Uterus (tissue), 3 donors: ENCODE measurements at regions not wholly inside any gene's neighbourhood (a gene's known extent, or its start where the extent isn't known, plus 50 kb on each side); places are given as distances from the start of the nearest gene placed in this dataset.

Experiments
- DNase-seq, 2 donors: peaks; one replicate each; pipeline ENCODE4 v3.0.0-alpha.2; 2019 to 2020
- H3K27ac ChIP-seq, 2 donors: fragments of 200-600 bp; sonication (generic); 1 replicate in 1 of 2; 2 replicates in 1 of 2; pipeline ENCODE4 v1.5.1; 2016 to 2018
- H3K27me3 ChIP-seq, 2 donors: fragments of 200-600 bp; sonication (generic); one replicate each; pipeline ENCODE4 v1.5.1; 2018 to 2019; ENCODE audit warnings: control low read depth in 1 of 2
- H3K36me3 ChIP-seq, 2 donors: fragments of 200-600 bp; sonication (generic); one replicate each; pipeline ENCODE4 v1.5.1; 2019; ENCODE audit warnings: control low read depth in 1 of 2
- H3K4me1 ChIP-seq, 2 donors: fragments of 200-600 bp; sonication (generic); one replicate each; pipeline ENCODE4 v1.5.1; 2018 to 2019; ENCODE audit warnings: control low read depth in 1 of 2
- H3K4me3 ChIP-seq, 2 donors: fragments of 200-600 bp; sonication (generic); 1 replicate in 1 of 2; 2 replicates in 1 of 2; pipeline ENCODE4 v1.5.1; 2018 to 2019; ENCODE audit warnings: mild to moderate bottlenecking in 1 of 2
- H3K9me3 ChIP-seq, 2 donors: fragments of 200-600 bp; sonication (generic); one replicate each; pipeline ENCODE4 v1.5.1; 2019; ENCODE audit warnings: control low read depth in 1 of 2
- CTCF ChIP-seq, 4 experiments: fragments of 200-600 bp in 2 of 4; fragments of 450-650 bp in 2 of 4; sonication (generic) in 2 of 4; IDR thresholded peaks; one replicate each; pipeline ENCODE4 v1.5.1; 2016 to 2019; ENCODE audit warnings: antibody characterized with exemption in 4 of 4, mild to moderate bottlenecking in 2 of 4, moderate library complexity in 1 of 4
- POLR2A ChIP-seq, 2 donors: fragments of 450-650 bp; IDR thresholded peaks; one replicate each; pipeline ENCODE4 v1.6.1; 2016; ENCODE audit warnings: antibody characterized with exemption in 2 of 2, mild to moderate bottlenecking in 1 of 2, moderate library complexity in 1 of 2
- intact Hi-C: fragments of 100-400 bp; cut with DNase I; formaldehyde crosslinking; loops from one replicate; pipeline ENCODE4 v1.15.1; 2023; ENCODE audit warnings: low total_unique reads
- donor health status: DM: yes; HTN: yes; CAD: no.

GRCh38 chr6:99779631-99780555, 173.3 kb downstream of the PRDM13 start:
- Histone ChIP-seq H3K4me1 (no peaks in the 10 kb centered on the region), H3K36me3 (no peaks in the 10 kb centered on the region), H3K4me3 (no peak overlapping the region), H3K27me3 (no peaks in the 10 kb centered on the region), H3K9me3 (no peaks in the 10 kb centered on the region), H3K27ac (no peak overlapping the region)
- intact Hi-C loops = no loop called here
- no peak for DNase-seq
- TF ChIP-seq POLR2A (IDR thresholded peaks at IDR 0.05) (no peak), CTCF (IDR thresholded peaks at IDR 0.05) (no peak)

GRCh38 chr6:99780556-99780885, 173.9 kb downstream of the PRDM13 start:
- H3K4me3 ChIP-seq = no peak overlapping the region
- no peaks in the 10 kb centered on the region for H3K9me3 ChIP-seq
- intact Hi-C loops = no loop called here
- H3K36me3 ChIP-seq = no peaks in the 10 kb centered on the region
- no peak overlapping the region for H3K27ac ChIP-seq
- H3K27me3 ChIP-seq = no peaks in the 10 kb centered on the region
- no peak for DNase-seq
- TF ChIP-seq POLR2A (IDR thresholded peaks at IDR 0.05) (no peak), CTCF (IDR thresholded peaks at IDR 0.05) (no peak)
- no peaks in the 10 kb centered on the region for H3K4me1 ChIP-seq

- TF ChIP-seq POLR2A (IDR thresholded peaks at IDR 0.05) (no peak), CTCF (IDR thresholded peaks at IDR 0.05) (no peak)
- H3K4me3 ChIP-seq = no peak overlapping the region
- H3K36me3 ChIP-seq = no peaks in the 10 kb centered on the region
- no peaks in the 10 kb centered on the region for H3K4me1 ChIP-seq
- no peaks in the 10 kb centered on the region for H3K9me3 ChIP-seq
- no peak for DNase-seq
- H3K27me3 ChIP-seq = no peaks in the 10 kb centered on the region
- intact Hi-C loops = no loop called here
- no peak overlapping the region for H3K27ac ChIP-seq
These were observed 183.1 kb downstream of the PRDM13 start for GRCh38 chr6:99789767-99790166.

GRCh38 chr6:99790679-99791078, 184.0 kb downstream of the PRDM13 start:
- TF ChIP-seq CTCF (IDR thresholded peaks at IDR 0.05) = no peak
- no peak for TF ChIP-seq POLR2A (IDR thresholded peaks at IDR 0.05)
- Histone ChIP-seq H3K4me1 (no peaks in the 10 kb centered on the region), H3K4me3 (no peak overlapping the region), H3K27ac (no peak overlapping the region), H3K9me3 (no peaks in the 10 kb centered on the region), H3K36me3 (no peaks in the 10 kb centered on the region), H3K27me3 (no peaks in the 10 kb centered on the region)
- no peak for DNase-seq
- intact Hi-C loops = no loop called here

- intact Hi-C loops = no loop called here
- no peak for DNase-seq
- H3K4me3 ChIP-seq = no peak overlapping the region
- no peaks in the 10 kb centered on the region for H3K27me3 ChIP-seq
- no peaks in the 10 kb centered on the region for H3K9me3 ChIP-seq
- no peaks in the 10 kb centered on the region for H3K36me3 ChIP-seq
- TF ChIP-seq POLR2A (IDR thresholded peaks at IDR 0.05) = no peak
- no peak for TF ChIP-seq CTCF (IDR thresholded peaks at IDR 0.05)
- H3K27ac ChIP-seq = no peak overlapping the region
- H3K4me1 ChIP-seq = no peaks in the 10 kb centered on the region
These were observed 192.2 kb downstream of the MCHR2 start for GRCh38 chr6:99801805-99802204.
